ENCODE measurements at regions not wholly inside any gene's neighbourhood (a gene's known extent, or its start where the extent isn't known, plus 50 kb on each side); places are given as distances from the start of the nearest gene placed in this dataset.

- TF ChIP-seq RBBP5 (conservative IDR thresholded peaks at IDR 0.05) = no peak
- no peak for TF ChIP-seq CREB1 (IDR thresholded peaks at IDR 0.05; ENCODE audit: low read depth)
- no peak for TF ChIP-seq ZBTB4 (CRISPR knock-in tag; IDR thresholded peaks at IDR 0.05)
Measured at GRCh38 chr1:235918465-235918864, 51.8 kb upstream of the LYST start (continued).

GRCh38 chr1:235918032-235918431 is 51.3 kb upstream of the LYST start:
- Histone ChIP-seq H3K27ac (ENCODE audit: control insufficient read depth, insufficient read depth) (no peak overlapping the region), H3K4me2 (ENCODE audit: control insufficient read depth, insufficient read depth) (no peak overlapping the region), H3K36me3 (ENCODE audit: control insufficient read depth in 2 of 2, insufficient read depth in 2 of 2, low read length in 1 of 2) (no peaks in the 10 kb centered on the region), H3K9me3 (replicated peaks; ENCODE audit: control insufficient read depth, insufficient read depth, low read length) (no peaks in the 10 kb centered on the region), H4K20me1 (ENCODE audit: control insufficient read depth, insufficient read depth) (no peaks in the 10 kb centered on the region), H2AFZ (ENCODE audit: control insufficient read depth, low read depth, low read length) (no peak overlapping the region), H3K9ac (ENCODE audit: control insufficient read depth, insufficient read depth, low read length) (no peak overlapping the region), H3K79me2 (ENCODE audit: control insufficient read depth, insufficient read depth, low read length) (no peaks in the 10 kb centered on the region), H3K4me3 (no peak overlapping the region), H3K27me3 (replicated peaks in 1 of 2; ENCODE audit: control insufficient read depth in 2 of 2, insufficient read depth in 2 of 2, low read length in 1 of 2) (no peaks in the 10 kb centered on the region), H3K4me1 (ENCODE audit: control insufficient read depth, insufficient read depth, low read length) (peaks cover 3% of the 10 kb centered on the region)
- in situ Hi-C loops (cut with MboI) (no loop called here), intact Hi-C loops (cut with micrococcal nuclease; ENCODE audit: unreplicated experiment) (no loop called here)
- RAD21 ChIA-PET (ENCODE audit: unreplicated experiment) = interaction anchor here (0.7 to 1.8 kb wide), 16 partner anchors 11 to 80 kb away, joined by 3 to 10 read pairs (median 5); no protein-coding TSS in a partner anchor
- no TSS peak for BruUV-seq (replicated peaks)
- CTCF ChIA-PET = interaction anchor here (0.9 to 2.1 kb wide), 5 partner anchors 16 to 137 kb away, joined by 3 to 19 read pairs (median 4); no protein-coding TSS in a partner anchor
- ATAC-seq (no peak), FAIRE-seq (no peak), DNase-seq (ENCODE audit: low read depth, low spot score) (no peak)
- 93% methylated on average over 13 of the region's 13 CpGs for WGBS (ENCODE audit: insufficient coverage, insufficient replicate concordance, low lambda C conversion rate, missing lambda C conversion rate)
- SMC1A ChIA-PET (ENCODE audit: uncharacterized antibody, unreplicated experiment) = interaction anchor here (0.6 to 3.5 kb wide), 24 partner anchors 9 to 144 kb away, joined by 3 to 24 read pairs (median 4); partner anchors contain the start of gene LYST
- POLR2A ChIA-PET = interaction anchor here (0.6 to 1.4 kb wide), 7 partner anchors 14 to 107 kb away, joined by 3 to 6 read pairs (median 4); no protein-coding TSS in a partner anchor
- TF ChIP-seq IRF4 (IDR thresholded peaks at IDR 0.05; ENCODE audit: low read depth, low read length) (no peak), MEF2A (IDR thresholded peaks at IDR 0.05; ENCODE audit: insufficient read depth, low read depth, low read length) (no peak), ZBTB11 (CRISPR knock-in tag; IDR thresholded peaks at IDR 0.05) (no peak), SUZ12 (IDR thresholded peaks at IDR 0.05; ENCODE audit: unreplicated experiment) (no peak), GATAD2B (conservative IDR thresholded peaks at IDR 0.05; ENCODE audit: low read depth) (no peak), ZZZ3 (IDR thresholded peaks at IDR 0.05; ENCODE audit: control insufficient read depth, insufficient read length, low read depth) (no peak), BCL3 (IDR thresholded peaks at IDR 0.05; ENCODE audit: borderline replicate concordance, insufficient read depth, low read depth, low read length, poor library complexity, severe bottlenecking) (no peak), TAF1 (IDR thresholded peaks at IDR 0.05; ENCODE audit: borderline replicate concordance, low read depth, low read length) (no peak), EED (IDR thresholded peaks at IDR 0.05; ENCODE audit: low read depth) (no peak), KLF5 (IDR thresholded peaks at IDR 0.05; ENCODE audit: partially characterized antibody) (no peak), FOXK2 (IDR thresholded peaks at IDR 0.05) (no peak), SMARCA5 (IDR thresholded peaks at IDR 0.05) (no peak)
